ENCODE measurements at regions not wholly inside any gene's neighbourhood (a gene's known extent, or its start where the extent isn't known, plus 50 kb on each side); places are given as distances from the start of the nearest gene placed in this dataset.

DNA sequence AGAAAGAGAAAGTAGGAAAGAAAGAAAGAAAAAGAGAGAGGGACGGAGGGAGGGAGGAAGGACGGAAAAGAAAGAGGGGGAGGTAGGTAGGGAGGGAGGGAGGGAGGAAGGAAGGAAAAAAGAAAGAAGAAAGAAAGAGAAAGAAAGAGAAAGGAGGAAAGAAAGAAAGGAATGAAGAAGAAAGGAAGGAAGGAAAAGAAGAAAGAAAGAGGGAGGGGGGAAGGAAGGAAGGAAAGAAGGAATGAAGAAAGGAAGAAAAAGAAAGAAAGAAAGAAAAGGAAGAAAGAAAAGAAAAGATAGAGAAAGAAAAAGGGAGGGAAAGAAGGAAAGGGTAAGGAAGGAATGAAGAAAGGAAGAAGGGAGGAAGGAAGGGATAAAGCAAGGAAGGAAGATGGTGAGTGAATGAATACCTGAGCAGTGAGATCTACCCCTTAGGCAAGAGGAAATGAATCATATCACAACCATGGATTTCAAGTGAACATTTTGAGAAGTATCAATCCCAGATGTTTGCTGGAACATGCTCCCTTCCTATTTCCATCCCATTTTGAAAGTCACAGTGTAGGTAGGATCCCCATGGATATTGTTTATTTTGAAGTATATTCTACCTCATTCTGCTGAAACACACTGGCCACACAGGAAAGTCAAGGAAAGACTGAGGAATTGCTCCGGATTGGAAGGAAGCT, 639.4 kb upstream of the TBX3 start:
- no peak for ATAC-seq (ENCODE audit: low FRiP score in 2 of 2)
- Histone ChIP-seq H3K27ac (no peak overlapping the region), H3K36me3 (no peaks in the 10 kb centered on the region), H3K4me3 (no peak overlapping the region), H3K4me1 (peaks cover 0 to 10% (median 2%) of the 10 kb centered on the region in 4 donors), H3K9me3 (no peaks in the 10 kb centered on the region), H3K27me3 (no peaks in the 10 kb centered on the region)
- DNase-seq = no peak
- 74 to 92% methylated on average over 3 of the region's 3 CpGs for whole genome bisulfite sequencing, 2 donors
- TF ChIP-seq, protein P1, sequence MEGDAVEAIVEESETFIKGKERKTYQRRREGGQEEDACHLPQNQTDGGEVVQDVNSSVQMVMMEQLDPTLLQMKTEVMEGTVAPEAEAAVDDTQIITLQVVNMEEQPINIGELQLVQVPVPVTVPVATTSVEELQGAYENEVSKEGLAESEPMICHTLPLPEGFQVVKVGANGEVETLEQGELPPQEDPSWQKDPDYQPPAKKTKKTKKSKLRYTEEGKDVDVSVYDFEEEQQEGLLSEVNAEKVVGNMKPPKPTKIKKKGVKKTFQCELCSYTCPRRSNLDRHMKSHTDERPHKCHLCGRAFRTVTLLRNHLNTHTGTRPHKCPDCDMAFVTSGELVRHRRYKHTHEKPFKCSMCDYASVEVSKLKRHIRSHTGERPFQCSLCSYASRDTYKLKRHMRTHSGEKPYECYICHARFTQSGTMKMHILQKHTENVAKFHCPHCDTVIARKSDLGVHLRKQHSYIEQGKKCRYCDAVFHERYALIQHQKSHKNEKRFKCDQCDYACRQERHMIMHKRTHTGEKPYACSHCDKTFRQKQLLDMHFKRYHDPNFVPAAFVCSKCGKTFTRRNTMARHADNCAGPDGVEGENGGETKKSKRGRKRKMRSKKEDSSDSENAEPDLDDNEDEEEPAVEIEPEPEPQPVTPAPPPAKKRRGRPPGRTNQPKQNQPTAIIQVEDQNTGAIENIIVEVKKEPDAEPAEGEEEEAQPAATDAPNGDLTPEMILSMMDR (IDR thresholded peaks at IDR 0.05) = no peak
- no peak for TF ChIP-seq POLR2AphosphoS5 (IDR thresholded peaks at IDR 0.05)
- no peak for TF ChIP-seq POLR2A (IDR thresholded peaks at IDR 0.05)
- no peak for TF ChIP-seq EP300 (IDR thresholded peaks at IDR 0.05)

DNA sequence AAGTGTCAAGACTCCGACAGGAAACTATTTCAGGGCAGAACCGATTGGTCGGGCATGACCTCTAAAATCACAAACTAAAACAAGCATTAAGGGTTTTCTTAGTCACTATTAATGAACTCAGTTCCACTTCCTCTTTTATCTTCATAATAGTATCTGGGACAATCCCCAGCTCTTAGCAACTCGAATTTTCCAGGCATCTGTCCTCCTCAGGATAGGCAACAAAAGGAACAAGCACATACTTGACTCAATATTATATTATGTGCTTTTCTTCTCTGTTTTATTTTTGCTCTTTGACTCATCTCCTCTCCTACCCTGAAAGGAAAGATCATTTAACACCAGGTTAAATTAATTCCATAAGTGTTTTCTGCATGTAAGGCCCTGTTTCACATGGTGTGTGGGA, 638.3 kb upstream of the TBX3 start:
- DNase-seq = no peak
- Histone ChIP-seq H3K27ac (no peak overlapping the region), H3K4me1 (peaks cover 0 to 10% (median 2%) of the 10 kb centered on the region in 4 donors), H3K36me3 (no peaks in the 10 kb centered on the region), H3K9me3 (no peaks in the 10 kb centered on the region), H3K4me3 (no peak overlapping the region), H3K27me3 (no peaks in the 10 kb centered on the region)
- WGBS, 2 donors = 47 to 58% methylated on average over 4 of the region's 4 CpGs
- TF ChIP-seq, protein P1 (IDR thresholded peaks at IDR 0.05) = no peak
- no peak for TF ChIP-seq EP300 (IDR thresholded peaks at IDR 0.05)
- no peak for TF ChIP-seq POLR2AphosphoS5 (IDR thresholded peaks at IDR 0.05)
- no peak for TF ChIP-seq POLR2A (IDR thresholded peaks at IDR 0.05)
- ATAC-seq (ENCODE audit: low FRiP score in 2 of 2) = no peak

DNA sequence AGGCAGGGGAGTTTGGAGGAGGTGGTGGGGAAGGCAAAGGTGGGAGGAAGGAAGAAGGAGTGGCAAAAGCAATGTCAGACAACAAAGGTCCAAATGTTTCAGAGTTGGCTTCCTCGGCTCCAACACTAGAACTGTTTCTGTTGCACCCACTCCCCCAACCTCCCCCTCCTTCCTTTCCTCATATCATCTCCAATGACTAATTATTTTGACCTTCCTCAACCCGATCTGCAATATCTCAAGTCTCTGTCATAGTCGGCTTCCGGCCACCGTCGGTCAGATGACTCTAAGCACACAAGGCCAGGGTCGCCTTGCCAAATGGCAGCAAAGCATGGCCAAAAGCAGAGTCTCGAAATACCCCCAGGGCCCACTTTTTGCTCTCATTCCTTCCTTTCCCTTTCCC, 637.0 kb upstream of the TBX3 start:
- Histone ChIP-seq H3K27me3 (no peaks in the 10 kb centered on the region), H3K27ac (no peak overlapping the region), H3K36me3 (no peaks in the 10 kb centered on the region), H3K9me3 (no peaks in the 10 kb centered on the region), H3K4me3 (no peak overlapping the region), H3K4me1 (peaks cover 0 to 10% (median 2%) of the 10 kb centered on the region in 4 donors)
- ATAC-seq (ENCODE audit: low FRiP score in 2 of 2) (no peak), DNase-seq (no peak)
- WGBS, 2 donors = 51 to 72% methylated on average over 8 of the region's 8 CpGs
- TF ChIP-seq POLR2AphosphoS5 (IDR thresholded peaks at IDR 0.05) (no peak), POLR2A (IDR thresholded peaks at IDR 0.05) (no peak), EP300 (IDR thresholded peaks at IDR 0.05) (no peak)
- TF ChIP-seq, protein P1 (IDR thresholded peaks at IDR 0.05) = no peak

DNA sequence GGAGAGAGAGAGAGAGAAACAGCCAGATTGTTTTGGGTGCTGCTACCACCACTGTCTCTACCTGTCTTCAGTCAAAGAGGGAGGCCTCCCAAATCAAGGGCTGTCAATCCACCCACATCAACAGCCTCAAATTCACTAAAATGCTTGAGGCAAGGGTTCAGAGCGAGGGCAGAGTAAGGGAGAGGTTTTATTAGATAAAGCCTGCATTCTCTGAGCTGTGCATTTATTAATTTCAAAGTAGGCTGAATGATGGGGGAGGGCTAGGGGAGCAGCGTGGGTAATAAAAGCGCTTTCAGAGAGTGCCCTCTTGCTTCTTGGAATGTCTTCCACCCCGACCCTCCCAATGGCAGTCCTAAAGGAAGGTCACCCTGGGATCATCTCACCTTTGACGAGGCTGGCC, 636.5 kb upstream of the TBX3 start:
- H3K27me3 ChIP-seq = no peaks in the 10 kb centered on the region
- DNase-seq = no peak
- 75 to 83% methylated on average over 5 of the region's 5 CpGs for WGBS, 2 donors
- no peak for ATAC-seq (ENCODE audit: low FRiP score in 2 of 2)
- H3K27ac ChIP-seq = no peak overlapping the region
- no peaks in the 10 kb centered on the region for H3K36me3 ChIP-seq
- no peak for TF ChIP-seq EP300 (IDR thresholded peaks at IDR 0.05)
- no peak for TF ChIP-seq POLR2A (IDR thresholded peaks at IDR 0.05)
- TF ChIP-seq, protein P1 (IDR thresholded peaks at IDR 0.05) = no peak
- no peak for TF ChIP-seq POLR2AphosphoS5 (IDR thresholded peaks at IDR 0.05)
- peaks cover 0 to 7% (median 2%) of the 10 kb centered on the region in 4 donors for H3K4me1 ChIP-seq
- no peak overlapping the region for H3K4me3 ChIP-seq
- no peaks in the 10 kb centered on the region for H3K9me3 ChIP-seq

DNA sequence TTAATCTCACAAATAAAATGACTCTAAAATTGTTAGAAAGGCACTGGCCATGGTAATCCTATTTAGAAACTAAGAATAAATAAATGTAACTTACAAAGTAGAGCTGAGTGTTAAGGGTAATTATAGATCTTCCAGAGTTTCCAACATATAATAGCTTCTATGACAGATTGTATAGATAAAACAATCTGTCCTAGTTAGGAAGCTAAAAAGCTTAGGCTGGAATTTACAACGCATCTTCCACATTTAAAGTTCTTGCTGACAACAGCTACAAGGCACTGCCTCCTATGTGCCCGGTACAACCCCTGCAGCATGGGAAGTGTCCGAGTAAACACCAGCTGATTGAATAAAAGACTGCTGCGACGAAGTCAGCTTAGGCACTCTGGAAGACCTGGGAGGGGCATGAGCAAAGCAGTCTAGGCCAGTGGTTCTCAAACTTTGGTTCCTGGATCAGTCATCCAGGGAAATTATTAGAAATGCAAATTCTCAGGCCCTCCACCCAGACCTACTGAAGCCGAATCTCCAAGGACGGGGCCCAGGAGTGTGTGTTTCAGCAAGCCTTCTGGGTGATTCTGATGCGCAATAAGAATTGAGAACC, 635.6 kb upstream of the TBX3 start:
- Histone ChIP-seq H3K27me3 (no peaks in the 10 kb centered on the region), H3K4me1 (peaks cover 0 to 5% (median 0%) of the 10 kb centered on the region in 4 donors), H3K9me3 (no peaks in the 10 kb centered on the region), H3K36me3 (no peaks in the 10 kb centered on the region), H3K27ac (no peak overlapping the region), H3K4me3 (no peak overlapping the region)
- DNase-seq = no peak
- no peak for ATAC-seq (ENCODE audit: low FRiP score in 2 of 2)
- WGBS, 2 donors = 74 to 81% methylated on average over 8 of the region's 8 CpGs
- TF ChIP-seq POLR2A (IDR thresholded peaks at IDR 0.05) = no peak
- TF ChIP-seq, protein P1 (IDR thresholded peaks at IDR 0.05) = no peak
- TF ChIP-seq POLR2AphosphoS5 (IDR thresholded peaks at IDR 0.05) = no peak
- TF ChIP-seq EP300 (IDR thresholded peaks at IDR 0.05) = no peak

Measured in upper lobe of left lung (tissue), 6 donors.